Esophagus muscularis mucosa (tissue), 3 donors: ENCODE measurements at regions not wholly inside any gene's neighbourhood (a gene's known extent, or its start where the extent isn't known, plus 50 kb on each side); places are given as distances from the start of the nearest gene placed in this dataset.

Experiments used
- POLR2AphosphoS5 ChIP-seq, 2 donors: sonication (generic); formaldehyde crosslinking; IDR thresholded peaks; one replicate each; pipeline ENCODE4 v1.6.1; 2017; ENCODE audit warnings: antibody characterized with exemption in 2 of 2
- TF ChIP-seq, protein P1 (sequence below), 3 experiments: fragments of 200-600 bp in 2 of 3; fragments of 450-650 bp in 1 of 3; sonication (generic) in 2 of 3; IDR thresholded peaks; one replicate each; pipeline ENCODE4 v1.5.1; 2017 to 2019; ENCODE audit warnings: antibody characterized with exemption in 3 of 3, mild to moderate bottlenecking in 2 of 3, moderate library complexity in 1 of 3

DNA sequence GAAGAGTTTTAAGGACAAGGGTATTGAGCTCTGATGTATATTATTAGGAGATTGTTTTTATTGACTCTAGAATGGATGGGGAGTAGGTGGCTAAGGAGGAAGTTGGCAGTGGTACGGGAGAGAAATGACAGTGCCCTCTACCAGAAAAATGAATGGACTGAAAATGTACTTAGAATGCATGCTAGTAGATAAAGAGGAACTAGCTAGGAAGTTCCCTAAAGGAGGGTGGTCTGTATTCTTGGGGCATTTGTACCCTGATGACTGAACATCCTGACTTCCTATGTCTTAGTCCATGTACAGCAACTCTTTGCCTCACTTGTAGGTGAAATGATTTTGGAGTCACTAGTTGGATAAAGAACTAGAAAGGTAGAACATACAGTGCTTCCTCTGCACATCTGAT is 581.5 kb upstream of the RBFOX1 start:
- TF ChIP-seq, protein P1, sequence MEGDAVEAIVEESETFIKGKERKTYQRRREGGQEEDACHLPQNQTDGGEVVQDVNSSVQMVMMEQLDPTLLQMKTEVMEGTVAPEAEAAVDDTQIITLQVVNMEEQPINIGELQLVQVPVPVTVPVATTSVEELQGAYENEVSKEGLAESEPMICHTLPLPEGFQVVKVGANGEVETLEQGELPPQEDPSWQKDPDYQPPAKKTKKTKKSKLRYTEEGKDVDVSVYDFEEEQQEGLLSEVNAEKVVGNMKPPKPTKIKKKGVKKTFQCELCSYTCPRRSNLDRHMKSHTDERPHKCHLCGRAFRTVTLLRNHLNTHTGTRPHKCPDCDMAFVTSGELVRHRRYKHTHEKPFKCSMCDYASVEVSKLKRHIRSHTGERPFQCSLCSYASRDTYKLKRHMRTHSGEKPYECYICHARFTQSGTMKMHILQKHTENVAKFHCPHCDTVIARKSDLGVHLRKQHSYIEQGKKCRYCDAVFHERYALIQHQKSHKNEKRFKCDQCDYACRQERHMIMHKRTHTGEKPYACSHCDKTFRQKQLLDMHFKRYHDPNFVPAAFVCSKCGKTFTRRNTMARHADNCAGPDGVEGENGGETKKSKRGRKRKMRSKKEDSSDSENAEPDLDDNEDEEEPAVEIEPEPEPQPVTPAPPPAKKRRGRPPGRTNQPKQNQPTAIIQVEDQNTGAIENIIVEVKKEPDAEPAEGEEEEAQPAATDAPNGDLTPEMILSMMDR (IDR thresholded peaks at IDR 0.05), result no peak
- TF ChIP-seq POLR2AphosphoS5 (IDR thresholded peaks at IDR 0.05), result no peak
